ENCODE measurements at regions not wholly inside any gene's neighbourhood (a gene's known extent, or its start where the extent isn't known, plus 50 kb on each side); places are given as distances from the start of the nearest gene placed in this dataset.

DNA sequence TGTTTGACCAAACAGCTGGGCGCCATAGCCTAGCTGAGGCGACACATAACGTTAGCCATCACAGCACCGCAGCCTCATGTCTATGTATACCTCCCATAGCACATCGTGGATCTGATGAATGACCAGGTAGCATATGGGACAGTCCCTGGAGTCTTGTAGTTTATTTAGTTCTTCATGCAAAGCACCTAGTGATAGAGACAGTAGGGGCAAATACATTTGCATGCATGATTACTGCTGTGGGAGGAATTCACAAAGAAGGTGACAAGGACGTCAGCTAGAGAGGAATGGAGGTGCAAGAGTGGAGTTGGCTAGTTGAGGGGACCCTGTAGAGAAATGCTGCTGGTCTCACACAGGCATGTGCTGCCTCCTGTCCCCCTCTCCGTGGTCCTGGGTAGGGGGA lies 478.9 kb upstream of the HS6ST1 start:
- H3K4me3 ChIP-seq (ENCODE audit: low read length), result no peak overlapping the region
- no peak for DNase-seq (ENCODE audit: low read depth)
- TF ChIP-seq CTCF (conservative IDR thresholded peaks at IDR 0.05; ENCODE audit: low read depth, low read length), result no peak

- no peak overlapping the region for H3K4me3 ChIP-seq (ENCODE audit: low read length)
- DNase-seq (ENCODE audit: low read depth), result no peak
- no peak for TF ChIP-seq CTCF (conservative IDR thresholded peaks at IDR 0.05; ENCODE audit: low read depth, low read length)
These were observed 479.3 kb upstream of the HS6ST1 start for GRCh38 chr2:128797937-128798336.

DNA sequence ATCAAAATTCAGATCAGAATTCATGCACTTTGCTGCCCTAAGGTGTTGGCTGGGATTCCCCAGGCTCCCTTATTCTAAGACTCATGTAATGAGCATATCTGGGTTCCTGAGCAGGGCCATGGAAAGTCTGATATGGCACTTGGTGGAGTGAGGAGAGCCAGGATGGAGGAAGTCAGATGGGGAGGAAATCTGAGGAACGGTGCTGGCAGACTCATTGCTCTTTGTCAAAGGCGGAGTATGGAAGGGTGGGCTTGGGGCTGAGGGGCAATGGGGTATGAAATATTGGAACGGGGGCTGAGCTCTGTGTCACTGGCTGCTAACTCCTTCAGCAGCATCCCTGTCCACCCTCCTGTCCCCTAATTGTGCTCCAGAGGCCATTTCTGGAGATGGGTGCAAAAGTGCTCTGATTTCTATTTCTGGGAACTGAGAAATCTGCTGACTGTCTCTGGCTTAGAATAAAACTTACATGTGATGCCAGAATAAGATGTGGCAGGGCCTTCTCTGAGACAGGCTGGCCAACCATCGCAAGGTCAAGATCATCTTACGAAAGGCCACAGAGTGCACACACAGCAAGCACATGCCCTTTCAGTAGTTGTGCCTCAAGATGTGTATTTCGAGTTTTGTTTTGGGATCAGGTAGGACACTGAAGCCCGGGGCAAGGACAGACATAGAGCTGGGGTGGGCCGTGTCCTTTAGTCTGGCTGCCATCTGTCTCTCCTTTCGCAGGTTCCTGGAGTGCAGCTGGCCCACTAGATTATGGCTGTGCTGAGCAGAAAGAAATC lies 480.0 kb upstream of the HS6ST1 start:
- DNase-seq (ENCODE audit: low read depth), result no peak
- TF ChIP-seq CTCF (conservative IDR thresholded peaks at IDR 0.05; ENCODE audit: low read depth, low read length), result no peak
- H3K4me3 ChIP-seq (ENCODE audit: low read length), result no peak overlapping the region

- DNase-seq (ENCODE audit: low read depth), result no peak
- no peak for TF ChIP-seq CTCF (conservative IDR thresholded peaks at IDR 0.05; ENCODE audit: low read depth, low read length)
- no peak overlapping the region for H3K4me3 ChIP-seq (ENCODE audit: low read length)
These were observed 480.6 kb upstream of the HS6ST1 start for GRCh38 chr2:128799284-128799552.

GRCh38 chr2:128799730-128800129 lies 481.1 kb upstream of the HS6ST1 start:
- DNase-seq (ENCODE audit: low read depth), result no peak
- no peak for TF ChIP-seq CTCF (conservative IDR thresholded peaks at IDR 0.05; ENCODE audit: low read depth, low read length)
- no peak overlapping the region for H3K4me3 ChIP-seq (ENCODE audit: low read length)

- no peak for TF ChIP-seq CTCF (conservative IDR thresholded peaks at IDR 0.05; ENCODE audit: low read depth, low read length)
- no peak for DNase-seq (ENCODE audit: low read depth)
- H3K4me3 ChIP-seq (ENCODE audit: low read length), result no peak overlapping the region
These were observed 482.9 kb upstream of the HS6ST1 start for GRCh38 chr2:128801576-128801975.

DNA sequence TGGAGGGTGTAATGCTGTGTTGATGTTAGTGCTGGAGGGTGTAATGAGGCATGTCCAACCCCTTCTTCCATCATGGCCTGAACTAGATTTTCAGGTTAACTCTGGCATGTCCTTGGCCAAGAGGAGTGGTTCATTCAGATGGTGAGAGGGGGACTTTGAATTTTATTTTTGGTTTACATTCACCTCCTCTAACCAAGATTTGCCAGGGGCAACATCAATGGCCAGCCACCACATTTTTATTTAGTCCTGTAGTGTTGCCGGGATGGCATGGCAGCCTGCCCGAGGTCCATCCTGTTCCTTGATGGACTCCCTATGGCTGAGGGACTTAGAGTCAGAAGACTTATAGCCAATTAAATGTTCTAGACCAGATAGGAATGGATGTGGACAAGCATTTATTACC lies 484.6 kb upstream of the HS6ST1 start:
- no peak overlapping the region for H3K4me3 ChIP-seq (ENCODE audit: low read length)
- no peak for DNase-seq (ENCODE audit: low read depth)
- TF ChIP-seq CTCF (conservative IDR thresholded peaks at IDR 0.05; ENCODE audit: low read depth, low read length), result no peak

Data from retinal pigment epithelial cell (primary cell).